HG02798 (cell line): ENCODE measurements at regions not wholly inside any gene's neighbourhood (a gene's known extent, or its start where the extent isn't known, plus 50 kb on each side); places are given as distances from the start of the nearest gene placed in this dataset.
"Not testable (repeated sequence)": the region's sequence is repeated elsewhere in the genome, so short reads cannot be mapped to it uniquely, and the experiment has no call there.

ENCODE experiments used
- ATAC-seq: cut with Tn5 transposase; IDR thresholded peaks from one replicate; pipeline ENCODE4 v1.9.1; 2021; ENCODE audit warnings: mild to moderate bottlenecking; ENCODE audit not compliant: unreplicated experiment, poor library complexity

- no peak for ATAC-seq
Measured at GRCh38 chr12:19802915-19803314, 363.6 kb downstream of the AEBP2 start.

GRCh38 chr12:19804737-19805136, 365.4 kb downstream of the AEBP2 start:
- no peak for ATAC-seq

- ATAC-seq = no peak
Measured at GRCh38 chr12:19808371-19808770, 369.1 kb downstream of the AEBP2 start.

GRCh38 chr12:19810213-19810612, 370.9 kb downstream of the AEBP2 start:
- ATAC-seq = no peak

- no peak for ATAC-seq
Measured at GRCh38 chr12:19811922-19812321, 372.6 kb downstream of the AEBP2 start.

GRCh38 chr12:19819231-19819630, 379.9 kb downstream of the AEBP2 start:
- ATAC-seq = no peak

- no peak for ATAC-seq
Measured at GRCh38 chr12:19822476-19822875, 383.2 kb downstream of the AEBP2 start.

GRCh38 chr12:19823326-19823725, 384.0 kb downstream of the AEBP2 start:
- not testable (repeated sequence) for ATAC-seq

GRCh38 chr12:19826980-19827550, 387.8 kb downstream of the AEBP2 start:
- no peak for ATAC-seq

GRCh38 chr12:19829100-19829853, 390.0 kb downstream of the AEBP2 start:
- no peak for ATAC-seq

GRCh38 chr12:19830446-19830845, 391.2 kb downstream of the AEBP2 start:
- ATAC-seq = no peak

GRCh38 chr12:19833775-19834501, 394.6 kb downstream of the AEBP2 start:
- ATAC-seq = no peak

GRCh38 chr12:19834592-19834991, 395.3 kb downstream of the AEBP2 start:
- ATAC-seq = no peak

GRCh38 chr12:19836056-19836455, 396.8 kb downstream of the AEBP2 start:
- no peak for ATAC-seq

- no peak for ATAC-seq
Measured at GRCh38 chr12:19836456-19836855, 397.2 kb downstream of the AEBP2 start.

- no peak for ATAC-seq
Measured at GRCh38 chr12:19837543-19837942, 398.3 kb downstream of the AEBP2 start.

- no peak for ATAC-seq
Measured at GRCh38 chr12:19841451-19841850, 402.2 kb downstream of the AEBP2 start.

GRCh38 chr12:19842116-19842515, 402.8 kb downstream of the AEBP2 start:
- no peak for ATAC-seq

GRCh38 chr12:19844224-19844623, 404.9 kb downstream of the AEBP2 start:
- no peak for ATAC-seq

- no peak for ATAC-seq
Measured at GRCh38 chr12:19846574-19846973, 407.3 kb downstream of the AEBP2 start.

GRCh38 chr12:19847294-19848059, 408.2 kb downstream of the AEBP2 start:
- peak; percentile 54 for ATAC-seq
